ENCODE measurements at regions not wholly inside any gene's neighbourhood (a gene's known extent, or its start where the extent isn't known, plus 50 kb on each side); places are given as distances from the start of the nearest gene placed in this dataset.
"Not testable (repeated sequence)": the region's sequence is repeated elsewhere in the genome, so short reads cannot be mapped to it uniquely, and the experiment has no call there.

DNA sequence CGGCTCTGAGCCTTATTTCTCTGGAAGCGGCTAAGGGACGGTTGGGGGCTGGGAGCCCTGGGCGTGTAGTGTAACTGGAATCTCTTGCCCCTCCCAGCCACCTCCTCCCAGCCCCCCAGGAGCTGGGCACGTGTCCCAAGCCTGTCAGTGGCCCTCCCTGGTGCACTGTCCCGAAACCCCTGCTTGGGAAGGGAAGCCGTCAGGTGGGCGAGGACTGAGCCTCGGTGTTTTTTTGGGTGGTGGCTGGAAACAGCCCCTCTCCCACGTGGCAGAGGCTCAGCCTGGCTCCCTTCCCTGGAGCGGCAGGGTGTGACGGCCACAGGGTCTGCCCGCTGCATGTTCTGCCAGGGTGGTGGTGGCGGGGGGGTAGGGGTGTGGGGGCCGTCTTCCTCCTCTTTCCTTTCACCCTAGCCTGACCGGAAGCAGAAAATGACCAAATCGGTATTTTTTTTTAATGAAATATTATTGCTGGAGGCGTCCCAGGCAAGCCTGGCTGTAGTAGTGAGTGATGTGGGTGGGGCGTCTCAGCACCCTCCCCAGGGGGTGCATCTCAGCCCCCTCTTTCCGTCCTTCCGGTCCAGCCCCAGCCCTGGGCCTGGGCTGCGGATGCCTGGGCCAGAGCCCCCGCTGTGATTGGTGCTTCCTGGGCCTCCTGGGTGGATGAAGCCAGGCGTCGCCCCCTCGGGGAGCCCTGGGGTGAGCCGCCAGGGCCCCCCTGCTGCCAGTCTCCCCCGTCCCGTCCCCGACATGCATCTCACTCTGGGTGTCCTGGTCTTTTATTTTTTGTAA lies 58.8 kb upstream of the GOLGA8A start:
- no peak overlapping the region for H3K4me3 ChIP-seq (replicated peaks; ENCODE audit: low read depth, low read length)
- no peak for DNase-seq (ENCODE audit: low read depth)
- TF ChIP-seq, protein P1, sequence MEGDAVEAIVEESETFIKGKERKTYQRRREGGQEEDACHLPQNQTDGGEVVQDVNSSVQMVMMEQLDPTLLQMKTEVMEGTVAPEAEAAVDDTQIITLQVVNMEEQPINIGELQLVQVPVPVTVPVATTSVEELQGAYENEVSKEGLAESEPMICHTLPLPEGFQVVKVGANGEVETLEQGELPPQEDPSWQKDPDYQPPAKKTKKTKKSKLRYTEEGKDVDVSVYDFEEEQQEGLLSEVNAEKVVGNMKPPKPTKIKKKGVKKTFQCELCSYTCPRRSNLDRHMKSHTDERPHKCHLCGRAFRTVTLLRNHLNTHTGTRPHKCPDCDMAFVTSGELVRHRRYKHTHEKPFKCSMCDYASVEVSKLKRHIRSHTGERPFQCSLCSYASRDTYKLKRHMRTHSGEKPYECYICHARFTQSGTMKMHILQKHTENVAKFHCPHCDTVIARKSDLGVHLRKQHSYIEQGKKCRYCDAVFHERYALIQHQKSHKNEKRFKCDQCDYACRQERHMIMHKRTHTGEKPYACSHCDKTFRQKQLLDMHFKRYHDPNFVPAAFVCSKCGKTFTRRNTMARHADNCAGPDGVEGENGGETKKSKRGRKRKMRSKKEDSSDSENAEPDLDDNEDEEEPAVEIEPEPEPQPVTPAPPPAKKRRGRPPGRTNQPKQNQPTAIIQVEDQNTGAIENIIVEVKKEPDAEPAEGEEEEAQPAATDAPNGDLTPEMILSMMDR (IDR thresholded peaks at IDR 0.05; ENCODE audit: low read length, missing control alignments) = no peak

- not testable (repeated sequence) for DNase-seq (ENCODE audit: low read depth); H3K4me3 ChIP-seq (replicated peaks; ENCODE audit: low read depth, low read length)
Observed at GRCh38 chr15:34495707-34496106, 58.1 kb upstream of the GOLGA8A start.

DNA sequence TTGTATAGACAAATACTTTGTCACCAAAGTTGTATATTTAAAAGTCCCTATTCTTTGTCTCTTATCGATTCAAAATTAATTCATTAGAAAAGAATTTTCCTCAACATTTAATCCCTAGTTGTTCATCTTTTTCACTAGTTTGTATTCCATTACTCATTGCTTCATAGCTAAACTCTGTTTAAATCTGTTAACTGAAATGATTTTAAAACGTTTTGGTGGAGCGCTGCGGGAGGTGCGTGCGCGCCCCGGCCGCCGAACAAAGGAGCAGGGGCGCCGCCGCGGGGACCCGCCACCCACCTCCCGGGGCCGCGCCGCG lies 56.4 kb upstream of the GOLGA8A start:
- H3K4me3 ChIP-seq (replicated peaks; ENCODE audit: low read depth, low read length) = no peak overlapping the region
- TF ChIP-seq, protein P1 (IDR thresholded peaks at IDR 0.05; ENCODE audit: low read length, missing control alignments) = no peak
- DNase-seq (ENCODE audit: low read depth) = no peak

GRCh38 chr15:34493001-34493400 lies 55.4 kb upstream of the GOLGA8A start:
- no peak for DNase-seq (ENCODE audit: low read depth)
- TF ChIP-seq, protein P1 (IDR thresholded peaks at IDR 0.05; ENCODE audit: low read length, missing control alignments) = no peak

DNA sequence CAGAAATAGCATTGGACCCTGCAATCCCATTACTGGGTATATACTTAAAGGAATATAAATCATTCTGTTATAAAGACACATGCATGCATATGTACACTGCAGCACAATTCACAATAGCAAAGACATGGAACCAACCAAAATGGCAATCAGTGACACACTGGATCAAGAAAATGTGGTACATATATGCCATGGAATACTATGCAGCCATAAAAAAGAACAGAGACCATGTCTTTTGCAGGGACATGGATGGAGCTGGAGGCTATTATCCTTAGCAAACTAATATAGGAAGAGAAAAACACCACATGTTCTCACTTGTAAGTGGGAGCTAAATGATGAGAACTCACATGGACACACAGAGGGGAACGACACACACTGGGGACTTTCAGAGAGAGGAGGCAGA lies 53.9 kb upstream of the GOLGA8A start:
- H3K4me3 ChIP-seq (replicated peaks; ENCODE audit: low read depth, low read length); DNase-seq (ENCODE audit: low read depth): not testable (repeated sequence)

More at GRCh38 chr15:34493001-34493400, 55.4 kb upstream of the GOLGA8A start:
- H3K4me3 ChIP-seq (replicated peaks; ENCODE audit: low read depth, low read length) = no peak overlapping the region

DNA sequence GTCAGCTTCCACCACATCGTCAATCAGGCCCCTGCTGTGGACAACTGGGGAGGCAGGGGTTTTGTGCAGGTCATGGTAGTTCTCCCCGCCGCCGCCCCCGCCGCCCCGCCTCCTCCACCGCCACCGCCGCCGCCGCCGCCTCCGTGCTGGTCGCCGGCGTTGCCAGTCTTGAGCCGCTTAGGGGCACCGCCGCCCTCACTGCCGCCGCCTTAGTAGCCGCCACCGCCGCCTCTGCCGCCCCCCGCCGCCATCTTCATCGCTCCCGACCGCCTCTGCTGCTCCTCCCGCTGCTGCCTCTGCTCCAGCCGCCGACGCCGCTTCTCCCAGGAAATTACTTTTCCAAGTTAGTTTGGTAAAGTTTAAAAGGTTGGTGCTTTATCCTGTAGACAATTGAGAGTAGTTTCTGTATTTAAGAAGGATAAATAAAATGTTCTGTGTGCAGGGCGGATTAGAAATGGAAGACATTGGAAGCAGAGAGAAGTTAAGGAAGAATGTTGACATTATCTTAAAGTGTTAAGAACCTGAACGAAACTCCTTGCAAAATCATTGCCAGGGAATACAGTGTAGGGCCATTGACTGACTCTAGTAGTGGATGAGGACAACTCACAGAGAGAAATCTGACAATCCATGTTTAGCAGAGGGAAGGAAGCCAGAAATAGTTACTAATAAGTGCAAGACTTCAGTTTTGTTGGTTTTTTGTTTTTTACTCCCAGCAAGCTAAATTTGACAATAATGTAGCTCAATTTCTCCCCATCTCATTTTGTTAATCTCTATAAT lies 53.0 kb upstream of the GOLGA8A start:
- DNase-seq (ENCODE audit: low read depth) = peak; percentile 5
- no peak overlapping the region for H3K4me3 ChIP-seq (replicated peaks; ENCODE audit: low read depth, low read length)
- TF ChIP-seq, protein P1 (IDR thresholded peaks at IDR 0.05; ENCODE audit: low read length, missing control alignments) = no peak

DNA sequence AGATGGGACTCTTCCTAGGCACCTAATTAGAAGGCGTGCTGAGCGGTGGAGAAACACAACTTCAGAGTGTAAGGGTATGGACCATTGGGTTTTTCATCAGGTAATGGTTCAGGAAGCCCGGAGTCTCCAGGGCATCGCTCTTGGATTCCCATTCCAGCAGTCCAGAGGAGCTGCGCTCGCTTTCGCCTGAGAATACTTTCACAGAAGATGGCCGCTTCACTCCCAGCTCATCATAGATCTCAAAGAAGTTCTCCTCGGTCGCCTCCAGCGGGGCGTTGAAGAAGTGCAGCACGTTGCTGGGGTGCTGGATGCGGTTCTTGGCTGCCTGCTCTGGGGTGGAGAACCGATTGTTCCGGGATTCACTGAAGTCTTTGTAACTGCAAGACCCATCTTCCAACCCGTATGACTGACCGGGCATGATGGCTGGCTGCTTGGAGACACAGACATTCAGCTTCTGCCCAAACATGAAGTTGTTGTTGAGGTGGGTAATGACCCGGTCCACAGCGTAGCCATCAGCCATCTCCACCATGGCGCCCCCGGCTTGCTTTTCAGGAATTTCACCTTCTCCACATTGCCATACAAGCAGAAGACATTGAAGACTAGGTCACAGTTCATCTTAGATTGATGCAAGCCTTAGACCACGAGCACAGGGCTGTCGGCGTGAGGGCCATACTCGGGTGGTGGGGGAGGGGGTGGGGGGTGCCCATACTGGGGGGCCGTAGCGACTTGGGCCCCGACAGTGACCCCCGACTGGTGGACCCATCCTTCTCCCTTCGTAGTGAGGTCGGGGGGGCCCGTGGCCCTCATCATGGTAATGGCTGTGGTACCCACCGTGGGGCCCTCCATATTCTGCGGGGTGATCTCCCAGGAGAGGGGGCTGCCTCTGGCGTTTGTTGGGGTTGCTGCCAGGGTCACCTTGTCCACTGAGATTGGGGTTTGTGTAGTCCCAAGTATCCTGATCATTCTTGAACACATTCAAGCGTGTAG lies 51.7 kb upstream of the GOLGA8A start:
- DNase-seq (ENCODE audit: low read depth); H3K4me3 ChIP-seq (replicated peaks; ENCODE audit: low read depth, low read length): not testable (repeated sequence)
